K562 (cell line): ENCODE measurements at regions not wholly inside any gene's neighbourhood (a gene's known extent, or its start where the extent isn't known, plus 50 kb on each side); places are given as distances from the start of the nearest gene placed in this dataset.

Experiments
- ATAC-seq: fragments of 200-7000 bp; cut with Tn5 transposase; 3 replicates; pipeline ENCODE4 v1.9.1; 2020; ENCODE audit warnings: moderate library complexity
- BruUV-seq: library from RNA; stranded (reverse); fragments of 400-500 nt; replicated peaks from 2 replicates; lab custom pipeline; 2021; lab: Mats Ljungman, UMichigan
- CTCF ChIA-PET: fragments of 300-600 bp; formaldehyde crosslinking; extraction: SDS; loops from one replicate; lab custom pipeline; 2021; ENCODE audit warnings: low intra/inter-chr PET ratio; lab: Yijun Ruan, JAX
- POLR2A ChIA-PET: fragments of 300-600, 350-650 bp; sonication (Branson Sonifier 250); formaldehyde crosslinking; extraction: SDS; loops from one replicate; lab custom pipeline; 2021; ENCODE audit warnings: antibody characterized with exemption, inconsistent platforms; lab: Yijun Ruan, JAX
- DNase-seq, 4 experiments: peaks; one replicate each; pipeline versions ENCODE4 v3.0.0 to v3.0.0-alpha.2; 2011 to 2018; ENCODE audit warnings: low spot score in 3 of 4, mixed read lengths in 3 of 4; ENCODE audit errors: extremely low read depth in 1 of 4
- FAIRE-seq: peaks from 2 replicates; lab custom pipeline; 2011; peaks lifted over from hg19 to GRCh38; lab: Jason Lieb, UNC
- H2AFZ ChIP-seq: 2 replicates; pipeline ENCODE4 v1.6.0; 2011; ENCODE audit warnings: low read depth, low read length, control low read depth, inconsistent platforms
- H3K27ac ChIP-seq: fragments of 200-600 bp; 3 replicates; pipeline ENCODE4 v1.8.0; 2011; ENCODE audit warnings: low read depth, mild to moderate bottlenecking, control low read depth, inconsistent platforms, low read length, moderate library complexity, mixed read lengths; ENCODE audit errors: extremely low read depth
- H3K27me3 ChIP-seq, 2 experiments: fragments of 300-600 bp in 1 of 2; 2 replicates in 1 of 2; 3 replicates in 1 of 2; pipeline versions ENCODE4 v1.6.0 to v1.8.0; 2011; ENCODE audit warnings: inconsistent platforms in 2 of 2, low read length in 2 of 2, mild to moderate bottlenecking in 1 of 2, mixed read lengths in 1 of 2, moderate library complexity in 1 of 2; ENCODE audit not compliant: control insufficient read depth in 2 of 2, insufficient read depth in 2 of 2
- H3K36me3 ChIP-seq: fragments of 300-600 bp; 3 replicates; pipeline ENCODE4 v1.8.0; 2011; ENCODE audit warnings: mild to moderate bottlenecking, low read length, inconsistent platforms; ENCODE audit not compliant: control insufficient read depth, insufficient read depth
- H3K4me1 ChIP-seq, 2 experiments: fragments of 200-600 bp in 1 of 2; replicated peaks in 1 of 2; 2 replicates in 1 of 2; 3 replicates in 1 of 2; pipeline versions ENCODE4 v1.5.1 to v1.8.0; 2011; ENCODE audit warnings: inconsistent platforms in 2 of 2, low read length in 2 of 2, mild to moderate bottlenecking in 1 of 2, mixed read lengths in 1 of 2, moderate library complexity in 1 of 2; ENCODE audit not compliant: control insufficient read depth in 2 of 2, insufficient read depth in 2 of 2
- H3K4me2 ChIP-seq: 2 replicates; pipeline ENCODE4 v1.6.1; 2011; ENCODE audit warnings: low read length, control low read depth, inconsistent platforms, mixed read lengths; ENCODE audit not compliant: insufficient read depth
- H3K4me3 ChIP-seq: fragments of 200-600 bp; sonication (generic), shearing (Covaris generic); 2 replicates; pipeline ENCODE4 v1.5.1; 2016; ENCODE audit warnings: control low read depth, inconsistent platforms
- H3K79me2 ChIP-seq: fragments of 200-600 bp; 3 replicates; pipeline ENCODE4 v1.8.0; 2011; ENCODE audit warnings: low read length, inconsistent platforms; ENCODE audit not compliant: control insufficient read depth, insufficient read depth
- H3K9ac ChIP-seq, 2 experiments: 2 replicates each; pipeline versions ENCODE4 v1.6.0 to v1.6.1; 2011; ENCODE audit warnings: low read depth in 2 of 2, low read length in 2 of 2, control low read depth in 1 of 2, inconsistent platforms in 1 of 2, mild to moderate bottlenecking in 1 of 2, mixed read lengths in 1 of 2; ENCODE audit not compliant: insufficient read depth in 1 of 2
- H3K9me1 ChIP-seq: one replicate; pipeline ENCODE4 v1.6.0; 2011; ENCODE audit warnings: inconsistent platforms, mild to moderate bottlenecking, low read length, moderate library complexity; ENCODE audit not compliant: control insufficient read depth, insufficient read depth
- H3K9me3 ChIP-seq: replicated peaks from 2 replicates; pipeline ENCODE4 v1.5.1; 2011; ENCODE audit warnings: low read depth, low read length, inconsistent platforms; ENCODE audit not compliant: control insufficient read depth, insufficient read depth
- H4K20me1 ChIP-seq: replicated peaks from 2 replicates; pipeline ENCODE4 v1.6.1; 2011; ENCODE audit warnings: low read length, inconsistent platforms, mixed read lengths; ENCODE audit not compliant: control insufficient read depth, insufficient read depth
- ELF1 ChIP-seq: fragments of 200-800 bp; sonication (Bioruptor generic); IDR thresholded peaks from 2 replicates; pipeline ENCODE4 v1.6.1; 2016; ENCODE audit warnings: missing genetic modification characterization, missing compliant biosample characterization
- ILF3 ChIP-seq: fragments of 450-650 bp; IDR thresholded peaks from 2 replicates; pipeline ENCODE4 v1.6.1; 2018; ENCODE audit warnings: antibody characterized with exemption, mild to moderate bottlenecking, moderate library complexity, borderline replicate concordance
- L3MBTL2 ChIP-seq: fragments of 450-650 bp; IDR thresholded peaks from 2 replicates; pipeline ENCODE4 v1.6.1; 2016; ENCODE audit warnings: mild to moderate bottlenecking, moderate library complexity
- PHB ChIP-seq: fragments of 250-450 bp; sonication (Bioruptor Pico); IDR thresholded peaks from 2 replicates; pipeline ENCODE4 v1.5.0; 2021
- STAG1 ChIP-seq: sonication (generic); formaldehyde crosslinking; IDR thresholded peaks from 2 replicates; pipeline ENCODE4 v1.5.0; 2020; ENCODE audit warnings: missing genetic modification reagents, borderline replicate concordance
- STAT5A ChIP-seq: IDR thresholded peaks from 2 replicates; pipeline ENCODE4 v1.6.1; 2012; ENCODE audit warnings: low read length, inconsistent platforms, borderline replicate concordance
- TBL1XR1 ChIP-seq, 2 experiments: IDR thresholded peaks; 2 replicates each; pipeline ENCODE4 v1.6.1; 2012; ENCODE audit warnings: improper control_type of control experiment in 2 of 2, low read length in 2 of 2, mild to moderate bottlenecking in 1 of 2
- ZFP30 ChIP-seq: fragments of 250-450 bp; sonication (Bioruptor Pico); IDR thresholded peaks from 2 replicates; pipeline ENCODE4 v1.8.0; 2022; ENCODE audit warnings: moderate library complexity, mild to moderate bottlenecking, inconsistent platforms, borderline replicate concordance
- ZNF274 ChIP-seq: IDR thresholded peaks from 2 replicates; pipeline ENCODE4 v1.6.1; 2011; ENCODE audit warnings: low read depth, mild to moderate bottlenecking, low read length, moderate library complexity, borderline replicate concordance
- ZNF384 ChIP-seq: IDR thresholded peaks from 2 replicates; pipeline ENCODE4 v1.6.1; 2012; ENCODE audit warnings: low read depth, low read length, improper control_type of control experiment
- WGBS: fragments of 100-300 bp; shearing (Covaris generic); methylation state at CpG from one replicate; pipeline ENCODE4 v1.1.6; 2016; ENCODE audit warnings: low coverage, mixed read lengths; ENCODE audit not compliant: insufficient coverage; ENCODE audit errors: missing lambda C conversion rate; 5-methylcytosine and 5-hydroxymethylcytosine counted together
- in situ Hi-C: fragments of 300-500 bp; cut with MboI; formaldehyde crosslinking; loops from 4 replicates; pipeline ENCODE4 v1.15.0; 2018; ENCODE audit warnings: inconsistent platforms, mixed read lengths
- intact Hi-C: fragments of 100-400 bp; cut with micrococcal nuclease; formaldehyde crosslinking; loops from 2 replicates; pipeline ENCODE4 v1.14.2; 2022
- TF ChIP-seq, protein P1 (sequence below): fragments of 250-450 bp; sonication (Bioruptor Pico); IDR thresholded peaks from 2 replicates; pipeline ENCODE4 v1.4.0; 2020
- TF ChIP-seq, protein P2 (sequence below): fragments of 250-450 bp; sonication (Bioruptor Pico); IDR thresholded peaks from 2 replicates; pipeline ENCODE4 v1.4.0; 2020; ENCODE audit warnings: mild to moderate bottlenecking, moderate library complexity, borderline replicate concordance

DNA sequence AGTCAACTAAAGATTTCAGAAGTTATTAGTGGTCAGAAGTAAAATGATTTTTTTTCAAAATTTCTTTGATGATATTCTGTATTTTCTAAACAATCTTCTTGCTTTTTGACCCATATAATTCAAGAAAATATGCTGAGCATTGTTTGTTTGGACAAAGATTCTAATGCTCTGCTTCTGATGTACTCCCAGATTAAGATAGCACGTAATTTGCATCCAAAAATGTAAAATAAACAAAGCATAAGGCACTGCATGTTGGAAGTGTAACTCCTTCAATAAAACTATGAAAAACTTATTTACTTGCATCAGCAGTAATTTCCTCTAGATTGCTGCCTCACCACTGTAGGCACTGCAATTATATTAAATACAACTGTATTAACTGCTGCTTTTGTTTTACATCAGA lies 1054.1 kb downstream of the TTLL7 start (continued):
- TF ChIP-seq, protein P1, sequence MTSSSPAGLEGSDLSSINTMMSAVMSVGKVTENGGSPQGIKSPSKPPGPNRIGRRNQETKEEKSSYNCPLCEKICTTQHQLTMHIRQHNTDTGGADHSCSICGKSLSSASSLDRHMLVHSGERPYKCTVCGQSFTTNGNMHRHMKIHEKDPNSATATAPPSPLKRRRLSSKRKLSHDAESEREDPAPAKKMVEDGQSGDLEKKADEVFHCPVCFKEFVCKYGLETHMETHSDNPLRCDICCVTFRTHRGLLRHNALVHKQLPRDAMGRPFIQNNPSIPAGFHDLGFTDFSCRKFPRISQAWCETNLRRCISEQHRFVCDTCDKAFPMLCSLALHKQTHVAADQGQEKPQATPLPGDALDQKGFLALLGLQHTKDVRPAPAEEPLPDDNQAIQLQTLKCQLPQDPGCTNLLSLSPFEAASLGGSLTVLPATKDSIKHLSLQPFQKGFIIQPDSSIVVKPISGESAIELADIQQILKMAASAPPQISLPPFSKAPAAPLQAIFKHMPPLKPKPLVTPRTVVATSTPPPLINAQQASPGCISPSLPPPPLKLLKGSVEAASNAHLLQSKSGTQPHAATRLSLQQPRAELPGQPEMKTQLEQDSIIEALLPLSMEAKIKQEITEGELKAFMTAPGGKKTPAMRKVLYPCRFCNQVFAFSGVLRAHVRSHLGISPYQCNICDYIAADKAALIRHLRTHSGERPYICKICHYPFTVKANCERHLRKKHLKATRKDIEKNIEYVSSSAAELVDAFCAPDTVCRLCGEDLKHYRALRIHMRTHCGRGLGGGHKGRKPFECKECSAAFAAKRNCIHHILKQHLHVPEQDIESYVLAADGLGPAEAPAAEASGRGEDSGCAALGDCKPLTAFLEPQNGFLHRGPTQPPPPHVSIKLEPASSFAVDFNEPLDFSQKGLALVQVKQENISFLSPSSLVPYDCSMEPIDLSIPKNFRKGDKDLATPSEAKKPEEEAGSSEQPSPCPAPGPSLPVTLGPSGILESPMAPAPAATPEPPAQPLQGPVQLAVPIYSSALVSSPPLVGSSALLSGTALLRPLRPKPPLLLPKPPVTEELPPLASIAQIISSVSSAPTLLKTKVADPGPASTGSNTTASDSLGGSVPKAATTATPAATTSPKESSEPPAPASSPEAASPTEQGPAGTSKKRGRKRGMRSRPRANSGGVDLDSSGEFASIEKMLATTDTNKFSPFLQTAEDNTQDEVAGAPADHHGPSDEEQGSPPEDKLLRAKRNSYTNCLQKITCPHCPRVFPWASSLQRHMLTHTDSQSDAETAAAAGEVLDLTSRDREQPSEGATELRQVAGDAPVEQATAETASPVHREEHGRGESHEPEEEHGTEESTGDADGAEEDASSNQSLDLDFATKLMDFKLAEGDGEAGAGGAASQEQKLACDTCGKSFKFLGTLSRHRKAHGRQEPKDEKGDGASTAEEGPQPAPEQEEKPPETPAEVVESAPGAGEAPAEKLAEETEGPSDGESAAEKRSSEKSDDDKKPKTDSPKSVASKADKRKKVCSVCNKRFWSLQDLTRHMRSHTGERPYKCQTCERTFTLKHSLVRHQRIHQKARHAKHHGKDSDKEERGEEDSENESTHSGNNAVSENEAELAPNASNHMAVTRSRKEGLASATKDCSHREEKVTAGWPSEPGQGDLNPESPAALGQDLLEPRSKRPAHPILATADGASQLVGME (CRISPR knock-in tag): no peak
- no peak for TF ChIP-seq PHB (CRISPR knock-in tag)
- TF ChIP-seq TBL1XR1 (IDR thresholded peaks at IDR 0.05; ENCODE audit: low read length in 2 of 2): no peak

DNA sequence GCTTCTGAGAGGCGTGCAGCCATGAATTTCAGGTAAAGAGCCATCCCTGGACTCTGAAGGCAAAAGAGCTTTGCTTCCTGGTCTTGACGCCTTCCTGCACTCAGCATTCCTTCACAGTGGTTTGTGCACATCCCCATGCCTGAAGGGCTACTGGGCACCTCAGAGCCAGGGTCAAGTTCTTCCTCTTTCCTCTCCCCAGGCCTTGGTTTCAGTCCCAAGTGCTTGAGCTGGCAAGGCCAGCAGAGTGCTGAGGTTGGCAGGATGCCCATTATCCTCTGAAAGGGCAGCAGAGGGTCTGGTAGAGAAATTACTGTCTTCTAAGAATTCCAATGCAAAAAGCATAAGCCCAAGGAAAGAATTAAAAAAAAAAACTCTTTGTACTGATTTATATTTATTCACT lies 1064.9 kb downstream of the TTLL7 start:
- Histone ChIP-seq H4K20me1 (no peaks in the 10 kb centered on the region), H3K9ac (no peak overlapping the region), H3K79me2 (no peaks in the 10 kb centered on the region), H3K9me1 (no peaks in the 10 kb centered on the region), H3K4me3 (no peak overlapping the region), H3K9me3 (no peaks in the 10 kb centered on the region; the same call in 1 of the 2 replicates), H2AFZ (no peak overlapping the region), H3K4me2 (no peak overlapping the region), H3K27ac (no peak overlapping the region), H3K36me3 (no peaks in the 10 kb centered on the region), H3K4me1 (no peaks in the 10 kb centered on the region), H3K27me3 (no peaks in the 10 kb centered on the region)
- DNase-seq (no peak), FAIRE-seq (no peak), ATAC-seq (no peak)
- CTCF ChIA-PET: no interaction called here
- no TSS peak for BruUV-seq
- POLR2A ChIA-PET: no interaction called here
- WGBS: 0% methylated on average over 2 of the region's 2 CpGs
- in situ Hi-C loops (no loop called here), intact Hi-C loops (no loop called here)
- no peak for TF ChIP-seq STAT5A
- no peak for TF ChIP-seq ZNF274
- no peak for TF ChIP-seq ILF3
- no peak for TF ChIP-seq ZNF384
- TF ChIP-seq STAG1 (CRISPR knock-in tag): no peak
- TF ChIP-seq, protein P2, sequence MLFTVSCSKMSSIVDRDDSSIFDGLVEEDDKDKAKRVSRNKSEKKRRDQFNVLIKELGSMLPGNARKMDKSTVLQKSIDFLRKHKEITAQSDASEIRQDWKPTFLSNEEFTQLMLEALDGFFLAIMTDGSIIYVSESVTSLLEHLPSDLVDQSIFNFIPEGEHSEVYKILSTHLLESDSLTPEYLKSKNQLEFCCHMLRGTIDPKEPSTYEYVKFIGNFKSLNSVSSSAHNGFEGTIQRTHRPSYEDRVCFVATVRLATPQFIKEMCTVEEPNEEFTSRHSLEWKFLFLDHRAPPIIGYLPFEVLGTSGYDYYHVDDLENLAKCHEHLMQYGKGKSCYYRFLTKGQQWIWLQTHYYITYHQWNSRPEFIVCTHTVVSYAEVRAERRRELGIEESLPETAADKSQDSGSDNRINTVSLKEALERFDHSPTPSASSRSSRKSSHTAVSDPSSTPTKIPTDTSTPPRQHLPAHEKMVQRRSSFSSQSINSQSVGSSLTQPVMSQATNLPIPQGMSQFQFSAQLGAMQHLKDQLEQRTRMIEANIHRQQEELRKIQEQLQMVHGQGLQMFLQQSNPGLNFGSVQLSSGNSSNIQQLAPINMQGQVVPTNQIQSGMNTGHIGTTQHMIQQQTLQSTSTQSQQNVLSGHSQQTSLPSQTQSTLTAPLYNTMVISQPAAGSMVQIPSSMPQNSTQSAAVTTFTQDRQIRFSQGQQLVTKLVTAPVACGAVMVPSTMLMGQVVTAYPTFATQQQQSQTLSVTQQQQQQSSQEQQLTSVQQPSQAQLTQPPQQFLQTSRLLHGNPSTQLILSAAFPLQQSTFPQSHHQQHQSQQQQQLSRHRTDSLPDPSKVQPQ (CRISPR knock-in tag): no peak
- no peak for TF ChIP-seq ZFP30
- no peak for TF ChIP-seq ELF1
- TF ChIP-seq L3MBTL2: no peak
